Caco-2 (cell line): ENCODE measurements at regions not wholly inside any gene's neighbourhood (a gene's known extent, or its start where the extent isn't known, plus 50 kb on each side); places are given as distances from the start of the nearest gene placed in this dataset.

Experiments used
- BruUV-seq: library from RNA; stranded (reverse); fragments of 400-500 nt; replicated peaks from 2 replicates; lab custom pipeline; 2021; lab: Mats Ljungman, UMichigan
- CTCF ChIA-PET: fragments of 300-600 bp; sonication (Branson Sonifier 250); formaldehyde crosslinking; loops from one replicate; lab custom pipeline; 2022; ENCODE audit warnings: antibody characterized with exemption; lab: Charles Lee
- POLR2A ChIA-PET: fragments of 300-600 bp; sonication (Branson Sonifier 250); formaldehyde crosslinking; loops from one replicate; lab custom pipeline; 2022; ENCODE audit warnings: antibody characterized with exemption; lab: Charles Lee
- DNase-seq, 2 experiments: peaks; one replicate each; pipeline versions ENCODE4 v3.0.0 to v3.0.0-alpha.2; 2020 to 2022
- H3K27me3 ChIP-seq: replicated peaks from 2 replicates; pipeline ENCODE4 v1.6.0; 2011; ENCODE audit warnings: low read length; ENCODE audit not compliant: control insufficient read depth, insufficient read depth
- H3K36me3 ChIP-seq: 2 replicates; pipeline ENCODE4 v1.5.1; 2011; ENCODE audit warnings: low read length; ENCODE audit not compliant: control insufficient read depth, insufficient read depth
- H3K4me1 ChIP-seq: fragments of 250-450 bp; sonication (Bioruptor Pico); 2 replicates; pipeline ENCODE4 v1.5.1; 2020; ENCODE audit warnings: mild to moderate bottlenecking
- H3K4me3 ChIP-seq: 2 replicates; pipeline ENCODE4 v1.5.1; 2011; ENCODE audit warnings: low read depth, mild to moderate bottlenecking, control low read depth, low read length
- H3K9me3 ChIP-seq: fragments of 250-450 bp; sonication (Bioruptor Pico); 2 replicates; pipeline ENCODE4 v1.5.1; 2020; ENCODE audit warnings: mild to moderate bottlenecking, moderate library complexity
- H3K27ac Mint-ChIP-seq: one replicate; pipeline ENCODE4 v1.8.0; 2022; ENCODE audit warnings: mixed read lengths; ENCODE audit not compliant: unreplicated experiment
- H3K27me3 Mint-ChIP-seq: one replicate; pipeline ENCODE4 v1.8.0; 2022; ENCODE audit warnings: mixed read lengths; ENCODE audit not compliant: insufficient read depth, unreplicated experiment
- H3K36me3 Mint-ChIP-seq: one replicate; pipeline ENCODE4 v1.8.0; 2022; ENCODE audit warnings: mild to moderate bottlenecking, mixed read lengths; ENCODE audit not compliant: insufficient read depth, unreplicated experiment
- H3K4me1 Mint-ChIP-seq: one replicate; pipeline ENCODE4 v1.8.0; 2022; ENCODE audit warnings: low read depth, mixed read lengths; ENCODE audit not compliant: unreplicated experiment
- H3K4me3 Mint-ChIP-seq: one replicate; pipeline ENCODE4 v1.8.0; 2022; ENCODE audit warnings: mild to moderate bottlenecking, moderate library complexity, mixed read lengths; ENCODE audit not compliant: unreplicated experiment
- H3K9me3 Mint-ChIP-seq: one replicate; pipeline ENCODE4 v1.8.0; 2022; ENCODE audit warnings: mixed read lengths; ENCODE audit not compliant: unreplicated experiment
- intact Hi-C: fragments of 100-400 bp; cut with micrococcal nuclease; formaldehyde crosslinking; loops from one replicate; pipeline ENCODE4 v1.10.0; 2022; ENCODE audit not compliant: unreplicated experiment
- TF ChIP-seq, protein P1 (sequence below), 2 experiments: fragments of 200-600 bp in 1 of 2; IDR thresholded peaks; 1 replicate in 1 of 2; 2 replicates in 1 of 2; pipeline versions ENCODE4 v1.5.1 to v1.8.0; 2011 to 2022; ENCODE audit warnings: antibody characterized with exemption in 1 of 2, control low read depth in 1 of 2, inconsistent platforms in 1 of 2, low read depth in 1 of 2, low read length in 1 of 2, mild to moderate bottlenecking in 1 of 2, moderate library complexity in 1 of 2; ENCODE audit not compliant: insufficient read depth in 1 of 2, severe bottlenecking in 1 of 2, unreplicated experiment in 1 of 2

- ChIA-PET POLR2A (no interaction called here), CTCF (no interaction called here)
- Histone ChIP-seq H3K27me3 (no peaks in the 10 kb centered on the region), H3K4me1 (no peaks in the 10 kb centered on the region), H3K4me3 (no peak overlapping the region), H3K9me3 (no peaks in the 10 kb centered on the region), H3K36me3 (no peaks in the 10 kb centered on the region)
- TF ChIP-seq, protein P1, sequence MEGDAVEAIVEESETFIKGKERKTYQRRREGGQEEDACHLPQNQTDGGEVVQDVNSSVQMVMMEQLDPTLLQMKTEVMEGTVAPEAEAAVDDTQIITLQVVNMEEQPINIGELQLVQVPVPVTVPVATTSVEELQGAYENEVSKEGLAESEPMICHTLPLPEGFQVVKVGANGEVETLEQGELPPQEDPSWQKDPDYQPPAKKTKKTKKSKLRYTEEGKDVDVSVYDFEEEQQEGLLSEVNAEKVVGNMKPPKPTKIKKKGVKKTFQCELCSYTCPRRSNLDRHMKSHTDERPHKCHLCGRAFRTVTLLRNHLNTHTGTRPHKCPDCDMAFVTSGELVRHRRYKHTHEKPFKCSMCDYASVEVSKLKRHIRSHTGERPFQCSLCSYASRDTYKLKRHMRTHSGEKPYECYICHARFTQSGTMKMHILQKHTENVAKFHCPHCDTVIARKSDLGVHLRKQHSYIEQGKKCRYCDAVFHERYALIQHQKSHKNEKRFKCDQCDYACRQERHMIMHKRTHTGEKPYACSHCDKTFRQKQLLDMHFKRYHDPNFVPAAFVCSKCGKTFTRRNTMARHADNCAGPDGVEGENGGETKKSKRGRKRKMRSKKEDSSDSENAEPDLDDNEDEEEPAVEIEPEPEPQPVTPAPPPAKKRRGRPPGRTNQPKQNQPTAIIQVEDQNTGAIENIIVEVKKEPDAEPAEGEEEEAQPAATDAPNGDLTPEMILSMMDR (IDR thresholded peaks at IDR 0.05; ENCODE audit: insufficient read depth in 1 of 2, low read depth in 1 of 2, low read length in 1 of 2, severe bottlenecking in 1 of 2, unreplicated experiment in 1 of 2): no peak
- Mint-ChIP-seq H3K4me3 (no peak overlapping the region), H3K9me3 (peaks cover 12% of the 10 kb centered on the region), H3K27ac (no peak overlapping the region), H3K36me3 (no peaks in the 10 kb centered on the region), H3K27me3 (no peaks in the 10 kb centered on the region), H3K4me1 (no peaks in the 10 kb centered on the region)
- no peak for DNase-seq
- BruUV-seq: no TSS peak
- intact Hi-C loops: no loop called here
These were observed 191.1 kb upstream of the IRX3 start for GRCh38 chr16:54477714-54478113.

GRCh38 chr16:54475019-54475601 lies 188.5 kb upstream of the IRX3 start:
- H3K36me3 Mint-ChIP-seq: no peaks in the 10 kb centered on the region

GRCh38 chr16:54473226-54473993 lies 186.8 kb upstream of the IRX3 start:
- Histone ChIP-seq H3K9me3 (0 out of 2 replicates have a peak, but pooled peaks cover 4% of the 10 kb centered on the region), H3K4me3 (no peak overlapping the region), H3K4me1 (no peaks in the 10 kb centered on the region), H3K36me3 (no peaks in the 10 kb centered on the region), H3K27me3 (no peaks in the 10 kb centered on the region)
- intact Hi-C loops: no loop called here
- no peak for DNase-seq
- ChIA-PET POLR2A (no interaction called here), CTCF (no interaction called here)
- TF ChIP-seq, protein P1 (IDR thresholded peaks at IDR 0.05; ENCODE audit: insufficient read depth in 1 of 2, low read depth in 1 of 2, low read length in 1 of 2, severe bottlenecking in 1 of 2, unreplicated experiment in 1 of 2): no peak
- Mint-ChIP-seq H3K27ac (no peak overlapping the region), H3K9me3 (peaks cover 12% of the 10 kb centered on the region), H3K4me1 (no peaks in the 10 kb centered on the region), H3K4me3 (no peak overlapping the region), H3K27me3 (no peaks in the 10 kb centered on the region), H3K36me3 (no peaks in the 10 kb centered on the region)
- BruUV-seq: no TSS peak

More at GRCh38 chr16:54475019-54475601, 188.5 kb upstream of the IRX3 start:
- no peaks in the 10 kb centered on the region for H3K36me3 ChIP-seq
- H3K4me1 ChIP-seq: no peaks in the 10 kb centered on the region
- no peaks in the 10 kb centered on the region for H3K27me3 ChIP-seq
- TF ChIP-seq, protein P1 (IDR thresholded peaks at IDR 0.05; ENCODE audit: insufficient read depth in 1 of 2, low read depth in 1 of 2, low read length in 1 of 2, severe bottlenecking in 1 of 2, unreplicated experiment in 1 of 2): no peak
- CTCF ChIA-PET: no interaction called here
- H3K4me3 ChIP-seq: no peak overlapping the region
- Mint-ChIP-seq H3K4me3 (no peak overlapping the region), H3K9me3 (peaks cover 12% of the 10 kb centered on the region), H3K27ac (no peak overlapping the region), H3K4me1 (no peaks in the 10 kb centered on the region), H3K27me3 (no peaks in the 10 kb centered on the region)
- intact Hi-C loops: no loop called here
- no TSS peak for BruUV-seq
- DNase-seq: no peak
- 0 out of 2 replicates have a peak, but pooled peaks cover 4% of the 10 kb centered on the region for H3K9me3 ChIP-seq
- POLR2A ChIA-PET: no interaction called here
